HG02678 (cell line): ENCODE measurements at regions not wholly inside any gene's neighbourhood (a gene's known extent, or its start where the extent isn't known, plus 50 kb on each side); places are given as distances from the start of the nearest gene placed in this dataset.

Experiments
- ATAC-seq: cut with Tn5 transposase; IDR thresholded peaks from one replicate; pipeline ENCODE4 v1.9.1; 2021; ENCODE audit warnings: mild to moderate bottlenecking, moderate library complexity; ENCODE audit not compliant: unreplicated experiment

DNA sequence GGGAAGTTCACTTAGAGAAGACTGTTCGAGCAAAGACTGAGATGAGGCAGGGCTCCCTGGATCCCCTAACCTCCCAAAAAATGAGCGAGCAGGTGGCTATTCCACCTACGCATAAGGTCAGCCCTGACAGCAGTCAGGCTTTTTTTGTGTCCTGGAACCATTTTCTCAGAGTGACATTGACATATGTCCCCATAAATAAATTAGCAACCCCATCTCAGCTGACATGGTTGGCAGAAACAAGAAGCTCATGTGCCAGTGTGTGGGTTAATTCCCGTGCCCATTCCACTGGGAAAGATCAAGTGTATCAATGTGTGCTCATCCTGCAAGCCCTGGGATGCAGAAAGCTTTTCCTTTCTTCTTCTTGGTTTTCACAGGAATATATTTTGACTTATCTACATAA is 740.4 kb upstream of the CELF4 start:
- ATAC-seq, result no peak

DNA sequence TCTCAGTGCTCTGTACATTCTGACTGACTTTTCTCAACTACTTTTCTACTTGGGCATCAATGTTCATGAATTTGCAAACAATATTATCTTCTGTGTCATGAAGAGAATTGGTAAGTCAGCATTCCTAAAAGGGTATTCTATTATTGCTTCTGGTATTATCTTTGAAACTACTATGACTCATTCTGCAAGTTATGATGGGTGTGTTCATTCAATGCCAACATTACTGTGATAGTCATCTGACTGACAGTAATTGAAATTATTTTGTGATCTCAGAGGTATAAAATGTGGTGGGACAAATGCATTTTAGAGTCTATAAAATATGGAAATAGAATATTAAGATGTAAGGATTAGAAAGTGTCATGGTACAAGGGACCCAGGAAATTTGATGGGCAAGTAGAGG is 736.0 kb upstream of the CELF4 start:
- no peak for ATAC-seq

DNA sequence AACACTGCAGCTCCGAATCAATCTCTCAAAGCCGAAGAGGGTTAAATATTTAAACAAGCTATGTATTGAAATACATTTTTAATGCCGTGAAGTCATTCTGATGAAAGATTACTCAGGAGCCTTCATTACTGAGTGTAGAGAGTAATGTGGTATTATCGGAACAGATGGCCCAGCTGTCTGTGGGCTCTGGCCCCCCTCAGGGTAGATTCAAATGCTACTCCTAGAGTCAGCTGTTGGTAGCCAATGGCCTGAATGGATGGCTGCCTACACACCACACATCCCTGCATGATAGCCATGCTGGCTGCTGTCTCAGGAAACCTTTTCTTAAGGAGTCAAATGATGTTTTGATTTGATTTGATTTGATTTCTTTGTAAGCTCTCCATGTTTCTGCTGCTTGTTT is 732.3 kb upstream of the CELF4 start:
- ATAC-seq, result no peak

DNA sequence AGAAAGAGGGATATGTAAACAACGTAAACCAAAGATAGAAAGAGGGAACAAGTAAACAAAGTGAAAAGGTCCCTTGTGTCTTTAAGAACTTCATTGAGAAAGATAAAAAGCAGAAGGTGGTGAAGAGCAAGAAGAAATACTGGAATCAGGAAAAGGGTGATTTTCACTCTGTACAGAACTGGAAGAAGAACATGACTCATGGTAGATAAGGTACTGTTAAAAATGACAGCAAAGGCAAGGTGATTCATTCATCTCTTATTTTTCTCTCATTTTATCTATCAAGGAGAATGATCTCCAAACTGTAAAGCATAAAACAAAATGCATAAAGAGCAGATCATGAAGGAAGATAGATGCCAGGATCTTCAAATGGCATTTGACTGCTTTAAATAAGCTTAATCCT is 724.6 kb upstream of the CELF4 start:
- ATAC-seq, result no peak

- no peak for ATAC-seq
These were observed 719.4 kb upstream of the CELF4 start for GRCh38 chr18:38284972-38285371.

GRCh38 chr18:38263066-38263465 is 697.5 kb upstream of the CELF4 start:
- ATAC-seq, result no peak

- no peak for ATAC-seq
These were observed 697.1 kb upstream of the CELF4 start for GRCh38 chr18:38262661-38263060.

DNA sequence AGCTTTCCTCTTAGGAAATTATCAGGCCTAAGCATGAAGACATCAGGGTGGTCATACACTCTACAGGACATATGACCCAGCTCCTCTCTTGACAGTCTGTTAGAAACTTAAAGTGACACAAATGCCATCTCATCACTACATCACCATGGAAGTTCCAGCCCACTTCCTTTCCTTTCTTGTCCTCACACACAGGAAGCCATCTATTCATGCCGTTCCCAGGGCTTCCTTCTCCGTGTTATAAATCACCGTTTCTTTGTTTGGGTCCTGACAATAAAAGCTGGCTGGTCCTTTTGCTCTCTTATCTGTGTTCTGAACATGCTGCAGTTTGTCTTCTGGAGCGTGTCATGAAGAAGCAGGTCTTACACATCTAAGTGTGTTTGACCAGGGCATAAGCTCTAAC is 692.1 kb upstream of the CELF4 start:
- ATAC-seq, result no peak

DNA sequence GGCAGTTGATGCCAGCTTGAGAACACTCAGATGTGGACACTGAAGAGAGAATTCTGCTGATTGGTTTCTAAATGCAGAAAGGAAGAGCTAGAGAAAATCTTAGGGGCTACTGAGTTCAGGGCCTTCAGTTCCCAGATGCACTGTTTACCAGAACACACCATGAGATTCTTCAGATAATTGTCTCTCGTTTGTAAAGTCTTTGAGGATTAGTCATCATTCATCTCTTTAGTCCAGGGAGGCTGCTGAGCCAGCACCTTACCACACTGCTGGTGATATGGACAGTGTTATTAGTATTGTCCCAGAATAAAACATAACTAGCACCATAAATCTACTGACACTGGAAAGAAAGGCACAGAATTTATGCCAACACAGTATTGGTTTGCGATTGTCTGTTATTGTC is 690.8 kb upstream of the CELF4 start:
- ATAC-seq, result no peak

GRCh38 chr18:38250971-38251370 is 685.4 kb upstream of the CELF4 start:
- no peak for ATAC-seq

GRCh38 chr18:38244480-38244879 is 678.9 kb upstream of the CELF4 start:
- no peak for ATAC-seq

- ATAC-seq, result no peak
These were observed 677.7 kb upstream of the CELF4 start for GRCh38 chr18:38243291-38243690.

DNA sequence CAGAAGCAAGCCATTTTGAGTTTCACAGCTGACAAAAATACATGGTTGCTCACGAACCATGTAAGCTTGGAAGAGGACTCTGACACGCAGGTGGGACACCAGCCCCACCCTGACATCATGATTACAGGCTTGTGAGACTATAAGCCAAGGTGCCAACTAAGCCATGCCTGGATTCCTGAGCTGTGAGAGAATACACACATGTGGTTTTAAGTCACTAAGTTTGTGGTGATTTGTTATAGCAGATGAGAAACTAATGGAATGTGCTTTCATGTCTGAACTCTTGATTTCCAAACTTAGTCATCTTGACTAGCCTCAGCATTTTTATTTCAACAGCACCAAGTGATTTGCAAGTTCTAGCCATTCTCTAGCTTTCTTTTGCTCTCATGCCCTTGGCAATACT is 676.1 kb upstream of the CELF4 start:
- ATAC-seq, result no peak

- no peak for ATAC-seq
These were observed 675.6 kb upstream of the CELF4 start for GRCh38 chr18:38241216-38241615.

- ATAC-seq, result no peak
These were observed 674.0 kb upstream of the CELF4 start for GRCh38 chr18:38239606-38240005.

GRCh38 chr18:38237796-38238195 is 672.2 kb upstream of the CELF4 start:
- ATAC-seq, result no peak

DNA sequence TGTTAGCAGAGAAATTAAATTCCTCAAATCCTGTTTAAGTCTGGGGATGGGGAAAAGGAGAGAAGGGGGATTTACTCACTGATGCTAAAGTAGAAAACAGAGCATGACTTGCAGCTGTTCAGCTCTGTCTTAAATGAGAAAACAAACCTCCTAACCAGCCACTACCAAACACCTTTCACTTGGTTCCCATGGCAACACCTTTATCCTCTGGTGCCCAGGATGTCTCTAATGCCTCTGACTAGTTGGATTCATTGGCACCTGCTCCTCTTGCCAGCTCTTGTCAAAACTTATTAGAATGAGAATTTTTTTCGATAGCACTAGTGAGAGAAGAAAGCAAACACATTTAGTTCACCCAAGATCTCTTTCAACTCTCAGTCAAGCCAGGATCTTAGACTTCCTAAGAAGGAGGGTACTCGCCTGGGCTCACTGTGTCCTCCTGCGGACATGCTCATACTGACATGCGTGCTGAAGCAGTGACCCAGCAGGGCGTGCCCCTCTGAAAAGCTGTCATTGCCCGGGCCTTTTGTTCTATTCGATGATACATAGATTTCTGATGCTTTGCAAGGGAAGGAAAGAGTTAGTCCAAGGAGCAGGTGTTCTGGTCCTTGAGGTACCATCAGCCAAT is 656.0 kb upstream of the CELF4 start:
- ATAC-seq, result no peak

DNA sequence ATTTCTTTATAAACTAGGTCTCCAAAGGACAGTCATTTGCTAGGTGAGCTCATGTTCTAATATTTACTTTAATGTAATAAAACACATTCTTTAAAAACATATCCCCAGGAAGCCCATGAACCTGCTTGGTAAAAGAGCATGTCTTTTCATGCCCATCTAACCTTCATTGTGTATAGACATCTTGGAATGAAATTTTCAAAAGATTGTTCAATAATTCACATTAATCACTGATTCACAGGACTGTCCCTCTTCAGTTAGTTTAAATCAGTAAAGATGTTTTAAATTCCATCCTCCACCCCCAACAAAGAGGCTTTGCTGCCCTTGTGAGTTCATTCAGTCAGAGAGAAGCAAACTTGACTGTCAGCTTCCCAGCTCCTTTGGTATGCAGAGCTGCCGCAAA is 633.4 kb upstream of the CELF4 start:
- no peak for ATAC-seq

DNA sequence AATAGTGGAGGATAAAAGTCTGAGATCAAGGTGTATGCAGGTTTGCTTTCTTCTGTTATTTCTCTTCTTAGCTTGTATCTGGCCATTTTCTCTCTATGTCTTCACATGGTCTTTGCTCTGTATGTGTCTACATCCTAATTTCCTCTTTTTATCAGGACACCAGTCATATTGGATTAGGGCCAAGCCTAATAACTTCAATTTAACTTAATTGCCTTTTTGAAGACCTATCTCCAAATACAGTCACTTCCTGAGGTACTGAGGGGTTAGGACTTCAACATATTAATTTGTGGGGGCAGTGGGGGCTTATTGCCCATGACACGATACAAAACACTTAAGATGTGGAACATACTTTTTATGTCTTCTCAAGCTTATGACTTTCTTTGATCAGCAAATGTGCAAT is 632.9 kb upstream of the CELF4 start:
- ATAC-seq, result no peak

- no peak for ATAC-seq
These were observed 620.9 kb upstream of the CELF4 start for GRCh38 chr18:38186491-38186890.

GRCh38 chr18:38174594-38174993 is 609.0 kb upstream of the CELF4 start:
- no peak for ATAC-seq

- no peak for ATAC-seq
These were observed 608.6 kb upstream of the CELF4 start for GRCh38 chr18:38174173-38174572.

GRCh38 chr18:38170845-38171244 is 605.2 kb upstream of the CELF4 start:
- no peak for ATAC-seq

- no peak for ATAC-seq
These were observed 602.0 kb upstream of the CELF4 start for GRCh38 chr18:38167623-38168022.
